ENCODE measurements at regions not wholly inside any gene's neighbourhood (a gene's known extent, or its start where the extent isn't known, plus 50 kb on each side); places are given as distances from the start of the nearest gene placed in this dataset.

GRCh38 chr5:116632890-116633289 lies 58.3 kb upstream of the SEMA6A start:
- no peaks in the 10 kb centered on the region for H3K36me3 ChIP-seq
- no peak overlapping the region for H3K4me3 ChIP-seq
- H3K27me3 ChIP-seq: 0 out of 2 replicates have a peak, but pooled peaks cover 2% of the 10 kb centered on the region
- no peaks in the 10 kb centered on the region for H3K9me3 ChIP-seq
- no peak for DNase-seq

GRCh38 chr5:116631147-116631546 lies 56.5 kb upstream of the SEMA6A start:
- Histone ChIP-seq H3K27me3 (0 out of 2 replicates have a peak, but pooled peaks cover 1% of the 10 kb centered on the region), H3K9me3 (no peaks in the 10 kb centered on the region), H3K36me3 (no peaks in the 10 kb centered on the region), H3K4me3 (no peak overlapping the region)
- DNase-seq: no peak

- H3K9me3 ChIP-seq: no peaks in the 10 kb centered on the region
- no peaks in the 10 kb centered on the region for H3K36me3 ChIP-seq
- H3K27me3 ChIP-seq: no peaks in the 10 kb centered on the region
- no peak for DNase-seq
- no peak overlapping the region for H3K4me3 ChIP-seq
These were observed 54.5 kb upstream of the SEMA6A start for GRCh38 chr5:116629168-116629567.

- Histone ChIP-seq H3K27me3 (no peaks in the 10 kb centered on the region), H3K9me3 (no peaks in the 10 kb centered on the region), H3K4me3 (no peak overlapping the region), H3K36me3 (no peaks in the 10 kb centered on the region)
- DNase-seq: no peak
These were observed 52.5 kb upstream of the SEMA6A start for GRCh38 chr5:116626945-116627679.

- no peaks in the 10 kb centered on the region for H3K9me3 ChIP-seq
- H3K27me3 ChIP-seq: no peaks in the 10 kb centered on the region
- no peak overlapping the region for H3K4me3 ChIP-seq
- no peaks in the 10 kb centered on the region for H3K36me3 ChIP-seq
- DNase-seq: peak; percentile 14
These were observed 51.7 kb upstream of the SEMA6A start for GRCh38 chr5:116626272-116626723.
